K562 (cell line): ENCODE measurements at regions not wholly inside any gene's neighbourhood (a gene's known extent, or its start where the extent isn't known, plus 50 kb on each side); places are given as distances from the start of the nearest gene placed in this dataset.

Source experiments
- ATAC-seq: fragments of 200-7000 bp; cut with Tn5 transposase; 3 replicates; pipeline ENCODE4 v1.9.1; 2020; ENCODE audit warnings: moderate library complexity
- BruUV-seq: library from RNA; stranded (reverse); fragments of 400-500 nt; replicated peaks from 2 replicates; lab custom pipeline; 2021; lab: Mats Ljungman, UMichigan
- CTCF ChIA-PET: fragments of 300-600 bp; formaldehyde crosslinking; extraction: SDS; loops from one replicate; lab custom pipeline; 2021; ENCODE audit warnings: low intra/inter-chr PET ratio; lab: Yijun Ruan, JAX
- POLR2A ChIA-PET: fragments of 300-600, 350-650 bp; sonication (Branson Sonifier 250); formaldehyde crosslinking; extraction: SDS; loops from one replicate; lab custom pipeline; 2021; ENCODE audit warnings: antibody characterized with exemption, inconsistent platforms; lab: Yijun Ruan, JAX
- DNase-seq, 4 experiments: peaks; one replicate each; pipeline versions ENCODE4 v3.0.0 to v3.0.0-alpha.2; 2011 to 2018; ENCODE audit warnings: low spot score in 3 of 4, mixed read lengths in 3 of 4; ENCODE audit errors: extremely low read depth in 1 of 4
- FAIRE-seq: peaks from 2 replicates; lab custom pipeline; 2011; peaks lifted over from hg19 to GRCh38; lab: Jason Lieb, UNC
- H2AFZ ChIP-seq: 2 replicates; pipeline ENCODE4 v1.6.0; 2011; ENCODE audit warnings: low read depth, low read length, control low read depth, inconsistent platforms
- H3K27ac ChIP-seq: fragments of 200-600 bp; 3 replicates; pipeline ENCODE4 v1.8.0; 2011; ENCODE audit warnings: low read depth, mild to moderate bottlenecking, control low read depth, inconsistent platforms, low read length, moderate library complexity, mixed read lengths; ENCODE audit errors: extremely low read depth
- H3K27me3 ChIP-seq, 2 experiments: fragments of 300-600 bp in 1 of 2; 2 replicates in 1 of 2; 3 replicates in 1 of 2; pipeline versions ENCODE4 v1.6.0 to v1.8.0; 2011; ENCODE audit warnings: inconsistent platforms in 2 of 2, low read length in 2 of 2, mild to moderate bottlenecking in 1 of 2, mixed read lengths in 1 of 2, moderate library complexity in 1 of 2; ENCODE audit not compliant: control insufficient read depth in 2 of 2, insufficient read depth in 2 of 2
- H3K36me3 ChIP-seq: fragments of 300-600 bp; 3 replicates; pipeline ENCODE4 v1.8.0; 2011; ENCODE audit warnings: mild to moderate bottlenecking, low read length, inconsistent platforms; ENCODE audit not compliant: control insufficient read depth, insufficient read depth
- H3K4me1 ChIP-seq, 2 experiments: fragments of 200-600 bp in 1 of 2; replicated peaks in 1 of 2; 2 replicates in 1 of 2; 3 replicates in 1 of 2; pipeline versions ENCODE4 v1.5.1 to v1.8.0; 2011; ENCODE audit warnings: inconsistent platforms in 2 of 2, low read length in 2 of 2, mild to moderate bottlenecking in 1 of 2, mixed read lengths in 1 of 2, moderate library complexity in 1 of 2; ENCODE audit not compliant: control insufficient read depth in 2 of 2, insufficient read depth in 2 of 2
- H3K4me2 ChIP-seq: 2 replicates; pipeline ENCODE4 v1.6.1; 2011; ENCODE audit warnings: low read length, control low read depth, inconsistent platforms, mixed read lengths; ENCODE audit not compliant: insufficient read depth
- H3K4me3 ChIP-seq: fragments of 200-600 bp; sonication (generic), shearing (Covaris generic); 2 replicates; pipeline ENCODE4 v1.5.1; 2016; ENCODE audit warnings: control low read depth, inconsistent platforms
- H3K79me2 ChIP-seq: fragments of 200-600 bp; 3 replicates; pipeline ENCODE4 v1.8.0; 2011; ENCODE audit warnings: low read length, inconsistent platforms; ENCODE audit not compliant: control insufficient read depth, insufficient read depth
- H3K9ac ChIP-seq, 2 experiments: 2 replicates each; pipeline versions ENCODE4 v1.6.0 to v1.6.1; 2011; ENCODE audit warnings: low read depth in 2 of 2, low read length in 2 of 2, control low read depth in 1 of 2, inconsistent platforms in 1 of 2, mild to moderate bottlenecking in 1 of 2, mixed read lengths in 1 of 2; ENCODE audit not compliant: insufficient read depth in 1 of 2
- H3K9me1 ChIP-seq: one replicate; pipeline ENCODE4 v1.6.0; 2011; ENCODE audit warnings: inconsistent platforms, mild to moderate bottlenecking, low read length, moderate library complexity; ENCODE audit not compliant: control insufficient read depth, insufficient read depth
- H3K9me3 ChIP-seq: replicated peaks from 2 replicates; pipeline ENCODE4 v1.5.1; 2011; ENCODE audit warnings: low read depth, low read length, inconsistent platforms; ENCODE audit not compliant: control insufficient read depth, insufficient read depth
- H4K20me1 ChIP-seq: replicated peaks from 2 replicates; pipeline ENCODE4 v1.6.1; 2011; ENCODE audit warnings: low read length, inconsistent platforms, mixed read lengths; ENCODE audit not compliant: control insufficient read depth, insufficient read depth
- CEBPG ChIP-seq, 3 experiments: fragments of 200-800 bp in 1 of 3; sonication (Bioruptor generic) in 1 of 3; sonication (generic) in 1 of 3; formaldehyde crosslinking in 1 of 3; IDR thresholded peaks in 2 of 3; conservative IDR thresholded peaks in 1 of 3; 2 replicates each; pipeline versions ENCODE4 v1.6.1 to v1.8.0; 2016 to 2022; ENCODE audit warnings: missing compliant biosample characterization in 2 of 3, missing genetic modification characterization in 2 of 3, mild to moderate bottlenecking in 1 of 3, missing genetic modification reagents in 1 of 3
- CREB5 ChIP-seq: fragments of 250-450 bp; sonication (Bioruptor Pico); IDR thresholded peaks from 2 replicates; pipeline ENCODE4 v1.5.0; 2020; ENCODE audit warnings: mild to moderate bottlenecking
- MEF2D ChIP-seq: conservative IDR thresholded peaks from 2 replicates; pipeline ENCODE4 v1.6.1; 2016; ENCODE audit warnings: low read depth, missing genetic modification characterization, missing compliant biosample characterization
- TFE3 ChIP-seq: fragments of 450-650 bp; formaldehyde crosslinking; IDR thresholded peaks from 2 replicates; pipeline ENCODE4 v1.4.0; 2020; ENCODE audit warnings: mild to moderate bottlenecking, mixed read lengths
- YBX1 ChIP-seq: fragments of 450-650 bp; IDR thresholded peaks from 2 replicates; pipeline ENCODE4 v1.7.1; 2016; ENCODE audit warnings: mild to moderate bottlenecking
- WGBS: fragments of 100-300 bp; shearing (Covaris generic); methylation state at CpG from one replicate; pipeline ENCODE4 v1.1.6; 2016; ENCODE audit warnings: low coverage, mixed read lengths; ENCODE audit not compliant: insufficient coverage; ENCODE audit errors: missing lambda C conversion rate; 5-methylcytosine and 5-hydroxymethylcytosine counted together
- in situ Hi-C: fragments of 300-500 bp; cut with MboI; formaldehyde crosslinking; loops from 4 replicates; pipeline ENCODE4 v1.15.0; 2018; ENCODE audit warnings: inconsistent platforms, mixed read lengths
- intact Hi-C: fragments of 100-400 bp; cut with micrococcal nuclease; formaldehyde crosslinking; loops from 2 replicates; pipeline ENCODE4 v1.14.2; 2022

- FAIRE-seq (no peak), ATAC-seq (no peak)
- POLR2A ChIA-PET, result no interaction called here
Observed at GRCh38 chr10:36232935-36233334, 590.8 kb upstream of the FZD8 start.

GRCh38 chr10:36224431-36224985 lies 582.4 kb upstream of the FZD8 start:
- Histone ChIP-seq H3K4me2 (no peak overlapping the region), H2AFZ (no peak overlapping the region), H3K36me3 (no peaks in the 10 kb centered on the region), H3K79me2 (no peaks in the 10 kb centered on the region), H3K9me3 (no peaks in the 10 kb centered on the region), H3K27me3 (no peaks in the 10 kb centered on the region), H3K9me1 (no peaks in the 10 kb centered on the region), H3K4me3 (no peak overlapping the region), H3K9ac (no peak overlapping the region), H3K27ac (no peak overlapping the region), H4K20me1 (no peaks in the 10 kb centered on the region), H3K4me1 (no peaks in the 10 kb centered on the region)
- WGBS, result 0% methylated on average over 4 of the region's 4 CpGs
- intact Hi-C loops (no loop called here), in situ Hi-C loops (no loop called here)
- ChIA-PET CTCF (no interaction called here), POLR2A (no interaction called here)
- ATAC-seq (no peak), DNase-seq (no peak), FAIRE-seq (no peak)
- BruUV-seq, result no TSS peak
- no peak for TF ChIP-seq CEBPG (CRISPR knock-in tag; IDR thresholded peaks at IDR 0.05)
- TF ChIP-seq CEBPG (tag; conservative IDR thresholded peaks at IDR 0.05 in 1 of 2, IDR thresholded peaks at IDR 0.05 in 1 of 2), result no peak
- TF ChIP-seq CREB5, result no peak
- no peak for TF ChIP-seq MEF2D (tag)

More at GRCh38 chr10:36232935-36233334, 590.8 kb upstream of the FZD8 start:
- no peaks in the 10 kb centered on the region for H4K20me1 ChIP-seq
- no peak overlapping the region for H3K27ac ChIP-seq
- no TSS peak for BruUV-seq
- WGBS, result 3% methylated on average over 3 of the region's 3 CpGs
- H3K4me1 ChIP-seq, result no peaks in the 10 kb centered on the region
- no peaks in the 10 kb centered on the region for H3K79me2 ChIP-seq
- no peaks in the 10 kb centered on the region for H3K27me3 ChIP-seq
- no peak for DNase-seq
- CTCF ChIA-PET, result no interaction called here
- intact Hi-C loops, result no loop called here
- H3K4me2 ChIP-seq, result no peak overlapping the region
- no peak overlapping the region for H2AFZ ChIP-seq
- peak; percentile 85 for TF ChIP-seq TFE3 (CRISPR knock-in tag)
- TF ChIP-seq YBX1, result no peak
- TF ChIP-seq, all 486 proteins: peak for 1
- H3K36me3 ChIP-seq, result no peaks in the 10 kb centered on the region
- H3K4me3 ChIP-seq, result no peak overlapping the region
- H3K9me3 ChIP-seq, result no peaks in the 10 kb centered on the region
- H3K9me1 ChIP-seq, result no peaks in the 10 kb centered on the region
- in situ Hi-C loops, result no loop called here
- no peak overlapping the region for H3K9ac ChIP-seq
